GM12878 (cell line): ENCODE measurements at regions not wholly inside any gene's neighbourhood (a gene's known extent, or its start where the extent isn't known, plus 50 kb on each side); places are given as distances from the start of the nearest gene placed in this dataset.

ENCODE experiments used
- ATAC-seq: fragments of 200-7000 bp; cut with Tn5 transposase; 3 replicates; pipeline ENCODE4 v1.9.1; 2020; ENCODE audit warnings: mild to moderate bottlenecking, moderate library complexity
- BruUV-seq: library from RNA; stranded (reverse); fragments of 400-500 nt; replicated peaks from 2 replicates; lab custom pipeline; 2021; lab: Mats Ljungman, UMichigan
- CTCF ChIA-PET: fragments of 300-600 bp; sonication (Branson Sonifier 250); formaldehyde crosslinking; extraction: SDS; loops from one replicate; lab custom pipeline; 2021; ENCODE audit warnings: inconsistent platforms; lab: Yijun Ruan, JAX
- POLR2A ChIA-PET: fragments of 350-600 bp; formaldehyde crosslinking; extraction: SDS; loops from one replicate; lab custom pipeline; 2021; ENCODE audit warnings: inconsistent platforms; lab: Charles Lee
- RAD21 ChIA-PET: fragments of 300-600 bp; sonication (Branson Sonifier 250); formaldehyde crosslinking; loops from one replicate; lab custom pipeline; 2023; ENCODE audit warnings: antibody characterized with exemption; ENCODE audit not compliant: unreplicated experiment; lab: Charles Lee
- SMC1A ChIA-PET: fragments of 300-600 bp; sonication (Branson Sonifier 250); formaldehyde crosslinking; loops from one replicate; lab custom pipeline; 2023; ENCODE audit not compliant: unreplicated experiment, uncharacterized antibody; lab: Charles Lee
- DNase-seq: peaks from one replicate; pipeline ENCODE4 v3.0.0-alpha.2; 2011; ENCODE audit warnings: low read depth, low spot score
- FAIRE-seq: peaks from 3 replicates; lab custom pipeline; 2011; peaks lifted over from hg19 to GRCh38; lab: Jason Lieb, UNC
- H2AFZ ChIP-seq: 2 replicates; pipeline ENCODE4 v1.6.0; 2011; ENCODE audit warnings: low read depth, low read length, control low read depth; ENCODE audit not compliant: control insufficient read depth
- H3K27ac ChIP-seq: 2 replicates; pipeline ENCODE4 v1.5.1; 2011; ENCODE audit warnings: control low read depth; ENCODE audit not compliant: control insufficient read depth, insufficient read depth
- H3K27me3 ChIP-seq, 2 experiments: replicated peaks in 1 of 2; 2 replicates each; pipeline versions ENCODE4 v1.6.0 to v1.6.1; 2011; ENCODE audit warnings: low read length in 1 of 2; ENCODE audit not compliant: control insufficient read depth in 2 of 2, insufficient read depth in 2 of 2
- H3K36me3 ChIP-seq, 2 experiments: 2 replicates each; pipeline ENCODE4 v1.5.1; 2011; ENCODE audit warnings: low read length in 1 of 2; ENCODE audit not compliant: control insufficient read depth in 2 of 2, insufficient read depth in 2 of 2
- H3K4me1 ChIP-seq: 2 replicates; pipeline ENCODE4 v1.6.1; 2011; ENCODE audit warnings: mild to moderate bottlenecking, low read length, moderate library complexity, mixed read lengths; ENCODE audit not compliant: control insufficient read depth, insufficient read depth
- H3K4me2 ChIP-seq: 2 replicates; pipeline ENCODE4 v1.6.0; 2011; ENCODE audit warnings: control low read depth; ENCODE audit not compliant: control insufficient read depth, insufficient read depth
- H3K4me3 ChIP-seq: fragments of 200-600 bp; sonication (generic); 2 replicates; pipeline ENCODE4 v1.5.1; 2016
- H3K79me2 ChIP-seq: 2 replicates; pipeline ENCODE4 v1.6.0; 2011; ENCODE audit warnings: low read length; ENCODE audit not compliant: control insufficient read depth, insufficient read depth
- H3K9ac ChIP-seq: 2 replicates; pipeline ENCODE4 v1.8.0; 2011; ENCODE audit warnings: low read length, control low read depth, mixed read lengths; ENCODE audit not compliant: control insufficient read depth, insufficient read depth
- H3K9me3 ChIP-seq: replicated peaks from 3 replicates; pipeline ENCODE4 v1.5.1; 2011; ENCODE audit warnings: mild to moderate bottlenecking, low read length; ENCODE audit not compliant: control insufficient read depth, insufficient read depth
- H4K20me1 ChIP-seq: 2 replicates; pipeline ENCODE4 v1.6.0; 2011; ENCODE audit not compliant: control insufficient read depth, insufficient read depth
- E4F1 ChIP-seq: fragments of 450-650 bp; IDR thresholded peaks from 2 replicates; pipeline ENCODE4 v1.6.1; 2018; ENCODE audit warnings: borderline replicate concordance, mild to moderate bottlenecking; ENCODE audit not compliant: partially characterized antibody
- MXI1 ChIP-seq: fragments of 150-350 bp; IDR thresholded peaks from 2 replicates; pipeline ENCODE4 v1.6.1; 2011; ENCODE audit warnings: low read depth, mild to moderate bottlenecking, inconsistent platforms, low read length, improper control_type of control experiment
- NKRF ChIP-seq: fragments of 450-650 bp; conservative IDR thresholded peaks from 2 replicates; pipeline ENCODE4 v1.6.1; 2017; ENCODE audit warnings: mild to moderate bottlenecking, moderate library complexity
- POLR2AphosphoS2 ChIP-seq: IDR thresholded peaks from 2 replicates; pipeline ENCODE4 v1.6.1; 2011; ENCODE audit warnings: low read depth, mild to moderate bottlenecking, low read length, improper control_type of control experiment, moderate library complexity
- SP1 ChIP-seq: IDR thresholded peaks from one replicate; pipeline ENCODE4 v1.6.1; 2011; ENCODE audit warnings: low read depth, low read length
- ZNF592 ChIP-seq: fragments of 450-650 bp; IDR thresholded peaks from 2 replicates; pipeline ENCODE4 v1.6.1; 2017; ENCODE audit warnings: mild to moderate bottlenecking, moderate library complexity
- WGBS: methylation state at CpG from one replicate; pipeline ENCODE4 v1.1.6; 2016; ENCODE audit warnings: low lambda C conversion rate; ENCODE audit not compliant: insufficient replicate concordance, insufficient coverage; ENCODE audit errors: missing lambda C conversion rate; 5-methylcytosine and 5-hydroxymethylcytosine counted together
- in situ Hi-C: fragments of 300-500 bp; cut with MboI; formaldehyde crosslinking; loops from 9 replicates; pipeline ENCODE4 v1.14.3; 2018; ENCODE audit warnings: mixed read lengths
- intact Hi-C: fragments of 100-400 bp; cut with micrococcal nuclease; formaldehyde crosslinking; loops from one replicate; pipeline ENCODE4 v1.14.2; 2022; ENCODE audit not compliant: unreplicated experiment

- WGBS = 37% methylated on average over 4 of the region's 4 CpGs
- no peaks in the 10 kb centered on the region for H3K36me3 ChIP-seq
- no peak overlapping the region for H2AFZ ChIP-seq
- H4K20me1 ChIP-seq = no peaks in the 10 kb centered on the region
- H3K4me2 ChIP-seq = no peak overlapping the region
- TF ChIP-seq ZNF592 (no peak), NKRF (no peak), SP1 (no peak), E4F1 (no peak), POLR2AphosphoS2 (no peak), MXI1 (no peak)
- no peaks in the 10 kb centered on the region for H3K27me3 ChIP-seq
- POLR2A ChIA-PET = no interaction called here
- no peaks in the 10 kb centered on the region for H3K79me2 ChIP-seq
- ATAC-seq (no peak), DNase-seq (no peak), FAIRE-seq (no peak)
- H3K4me1 ChIP-seq = no peaks in the 10 kb centered on the region
- H3K9me3 ChIP-seq = no peaks in the 10 kb centered on the region
- BruUV-seq = no TSS peak
- RAD21 ChIA-PET = no interaction called here
- no peak overlapping the region for H3K4me3 ChIP-seq
- in situ Hi-C loops (no loop called here), intact Hi-C loops (no loop called here)
- H3K9ac ChIP-seq = no peak overlapping the region
- no peak overlapping the region for H3K27ac ChIP-seq
- SMC1A ChIA-PET = no interaction called here
- CTCF ChIA-PET = interaction anchor here (0.5 to 0.6 kb wide), 2 partner anchors 39 to 99 kb away, joined by 3 read pairs; no protein-coding TSS in a partner anchor
These were observed 117.4 kb upstream of the SOX4 start for GRCh38 chr6:21476112-21476511.
